ENCODE measurements at regions not wholly inside any gene's neighbourhood (a gene's known extent, or its start where the extent isn't known, plus 50 kb on each side); places are given as distances from the start of the nearest gene placed in this dataset.

GRCh38 chr4:136461533-136461932 is 1070.8 kb downstream of the PCDH18 start:
- intact Hi-C loops (cut with micrococcal nuclease): no loop called here
- TF ChIP-seq ELF1 (IDR thresholded peaks at IDR 0.05; ENCODE audit: borderline replicate concordance, low read depth): no peak
- TF ChIP-seq EZH2 (IDR thresholded peaks at IDR 0.05): no peak
- no peak for TF ChIP-seq YY1 (IDR thresholded peaks at IDR 0.05; ENCODE audit: extremely low read depth, insufficient replicate concordance, low read depth, low read length)
- TF ChIP-seq CBX3 (IDR thresholded peaks at IDR 0.05; ENCODE audit: low read depth): no peak
- no peak for TF ChIP-seq CEBPB (IDR thresholded peaks at IDR 0.05; ENCODE audit: low read depth)
- TF ChIP-seq ZNF274 (IDR thresholded peaks at IDR 0.05; ENCODE audit: low read depth, low read length): no peak
- no peak for TF ChIP-seq JUND (IDR thresholded peaks at IDR 0.05)
- no peak for TF ChIP-seq RAD21 (IDR thresholded peaks at IDR 0.05; ENCODE audit: low read depth)
- TF ChIP-seq EGR1 (IDR thresholded peaks at IDR 0.05; ENCODE audit: low read depth): no peak
- no peak for TF ChIP-seq ZBTB33 (IDR thresholded peaks at IDR 0.05; ENCODE audit: extremely low read depth, insufficient replicate concordance, low read length)
- no peak for TF ChIP-seq TCF7L2 (IDR thresholded peaks at IDR 0.05; ENCODE audit: borderline replicate concordance, extremely low read depth, insufficient read depth, insufficient read length)
- no peak for TF ChIP-seq CTCF (IDR thresholded peaks at IDR 0.05 in 2 of 3, conservative IDR thresholded peaks at IDR 0.05 in 1 of 3; ENCODE audit: borderline replicate concordance in 1 of 3, insufficient read depth in 1 of 3, low read depth in 2 of 3, low read length in 2 of 3)
- no peak for TF ChIP-seq MAX (IDR thresholded peaks at IDR 0.05)
- no peak for TF ChIP-seq ATF3 (IDR thresholded peaks at IDR 0.05)
- TF ChIP-seq SP1 (IDR thresholded peaks at IDR 0.05; ENCODE audit: low read depth): no peak
- TF ChIP-seq REST (IDR thresholded peaks at IDR 0.05; ENCODE audit: low read depth): no peak
- no peak for TF ChIP-seq SIN3A (IDR thresholded peaks at IDR 0.05; ENCODE audit: low read depth)
- no peak for TF ChIP-seq ZFX (IDR thresholded peaks at IDR 0.05)
- TF ChIP-seq SRF (IDR thresholded peaks at IDR 0.05; ENCODE audit: low read depth): no peak
- TF ChIP-seq POLR2A (IDR thresholded peaks at IDR 0.05; ENCODE audit: borderline replicate concordance, extremely low read depth, insufficient read depth, insufficient read length): no peak
- H3K4me2 ChIP-seq (ENCODE audit: low read length): no peak overlapping the region
- CTCF ChIA-PET: no interaction called here
- H2AFZ ChIP-seq (ENCODE audit: low read depth, low read length, poor library complexity, severe bottlenecking): no peak overlapping the region
- H3K79me2 ChIP-seq (ENCODE audit: insufficient read depth, low read length): no peaks in the 10 kb centered on the region
- H3K9ac ChIP-seq (ENCODE audit: low read length): no peak overlapping the region
- no peaks in the 10 kb centered on the region for H3K27me3 ChIP-seq (ENCODE audit: insufficient read depth, low read length)
- no peak overlapping the region for H3K27ac ChIP-seq (ENCODE audit: low read depth, low read length)
- RAD21 ChIA-PET (ENCODE audit: low non-redundant PET in 1 of 2, low total read pairs in 2 of 2, uncharacterized antibody in 2 of 2, unreplicated experiment in 2 of 2): no interaction called here
- no peaks in the 10 kb centered on the region for H4K20me1 ChIP-seq (ENCODE audit: insufficient read depth)
- ATAC-seq (no peak), DNase-seq (ENCODE audit: low read depth, low spot score) (no peak)
- H3K9me3 ChIP-seq (ENCODE audit: control insufficient read depth in 1 of 2, insufficient read depth in 1 of 2, low read depth in 1 of 2, low read length in 2 of 2): no peaks in the 10 kb centered on the region
- H3K4me3 ChIP-seq (replicated peaks in 1 of 2; ENCODE audit: low read depth in 1 of 2, low read length in 2 of 2): no peak overlapping the region
- POLR2A ChIA-PET: no interaction called here
- BruUV-seq (replicated peaks): no TSS peak
- no peaks in the 10 kb centered on the region for H3K36me3 ChIP-seq (ENCODE audit: control insufficient read depth in 1 of 2, insufficient read depth in 2 of 2, low read length in 2 of 2)
- H3K9me2 ChIP-seq (ENCODE audit: insufficient read depth): 0 out of 2 replicates have a peak, but pooled peaks cover 3% of the 10 kb centered on the region
- no peaks in the 10 kb centered on the region for H3K4me1 ChIP-seq (ENCODE audit: control insufficient read depth in 1 of 2, insufficient read depth in 2 of 2, low read length in 2 of 2)

Data from HCT116 (cell line).